Skeletal muscle satellite cell (primary cell): ENCODE measurements at regions not wholly inside any gene's neighbourhood (a gene's known extent, or its start where the extent isn't known, plus 50 kb on each side); places are given as distances from the start of the nearest gene placed in this dataset.

Experiments used
- H3K27me3 ChIP-seq: 2 replicates; pipeline ENCODE4 v1.7.0; 2013; ENCODE audit warnings: low read length; ENCODE audit not compliant: control insufficient read depth, insufficient read depth
- H3K36me3 ChIP-seq: 2 replicates; pipeline ENCODE4 v1.7.0; 2013; ENCODE audit warnings: mild to moderate bottlenecking, control low read depth, low read length; ENCODE audit not compliant: insufficient read depth
- H3K4me1 ChIP-seq: 2 replicates; pipeline ENCODE4 v1.7.0; 2013; ENCODE audit warnings: low read length; ENCODE audit not compliant: control insufficient read depth, insufficient read depth
- H3K4me2 ChIP-seq: 2 replicates; pipeline ENCODE4 v1.7.0; 2013; ENCODE audit warnings: mild to moderate bottlenecking, low read length
- H3K4me3 ChIP-seq: 2 replicates; pipeline ENCODE4 v1.7.0; 2013; ENCODE audit warnings: low read length
- H3K9ac ChIP-seq: 2 replicates; pipeline ENCODE4 v1.7.0; 2013; ENCODE audit warnings: mild to moderate bottlenecking, low read depth, low read length, moderate library complexity
- H3K9me3 ChIP-seq: replicated peaks from 2 replicates; pipeline ENCODE4 v1.7.0; 2013; ENCODE audit warnings: mild to moderate bottlenecking, control low read depth, low read length

DNA sequence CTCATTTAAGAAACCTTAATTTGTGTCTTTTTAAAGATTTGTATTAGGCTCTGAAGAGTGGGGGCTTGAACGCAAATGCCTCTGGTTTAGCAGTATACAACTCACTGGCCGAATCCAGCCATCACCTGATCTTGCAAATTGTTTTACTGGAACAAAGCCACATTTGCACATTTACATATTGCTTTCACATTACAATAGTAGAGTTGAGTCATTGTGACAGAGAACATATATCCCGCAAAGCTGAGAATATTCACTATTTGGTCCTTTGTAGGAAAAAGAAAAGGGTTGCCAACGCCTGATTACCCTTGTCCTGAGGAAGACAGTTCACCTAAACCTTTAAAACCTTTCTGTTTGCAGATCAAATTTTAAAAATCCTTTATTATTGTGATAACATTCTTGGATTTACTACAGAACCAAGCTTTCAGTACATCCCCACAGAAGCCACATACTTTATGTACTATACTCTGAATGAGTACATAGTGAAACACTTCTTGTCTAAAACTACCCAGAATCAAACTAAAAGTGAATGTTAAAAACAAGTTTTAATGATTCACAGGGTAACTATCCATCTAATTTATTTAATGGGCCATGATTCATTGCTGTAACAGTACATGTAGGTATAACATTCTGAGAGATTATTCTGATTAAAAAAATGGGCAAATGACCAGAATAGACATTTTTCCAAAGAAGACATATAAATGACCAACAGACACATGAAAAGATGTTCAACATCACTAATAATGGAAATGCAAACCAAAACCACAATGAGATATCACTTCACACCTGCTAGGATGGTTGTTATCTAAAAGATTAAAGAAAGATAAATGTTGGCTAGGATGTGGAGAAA, 161.0 kb downstream of the SLC25A46 start:
- Histone ChIP-seq H3K27me3 (no peaks in the 10 kb centered on the region), H3K36me3 (no peaks in the 10 kb centered on the region), H3K9me3 (no peaks in the 10 kb centered on the region), H3K4me2 (peak overlapping the region; percentile 48), H3K4me1 (peaks cover 50% of the 10 kb centered on the region), H3K9ac (peak overlapping the region; percentile 64), H3K4me3 (peak overlapping the region; percentile 31)

DNA sequence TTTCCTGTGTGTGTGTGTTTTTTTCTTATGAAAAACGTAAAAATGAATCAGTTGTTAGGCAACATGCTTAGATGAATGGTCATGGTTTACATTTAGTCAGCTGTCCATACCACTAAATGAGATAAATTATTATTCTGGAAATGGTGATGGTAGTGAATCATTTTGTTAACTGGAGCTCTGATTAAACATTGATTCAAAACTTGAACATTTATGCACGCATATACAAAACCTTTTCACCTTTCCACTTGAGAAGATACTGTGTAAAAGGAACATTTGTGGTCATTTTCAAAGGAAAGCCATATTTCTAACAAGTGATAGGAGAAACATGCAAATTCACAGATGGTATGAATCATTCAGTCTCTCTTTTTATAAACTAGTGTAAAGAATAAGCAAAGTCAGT, 162.0 kb downstream of the SLC25A46 start:
- Histone ChIP-seq H3K4me3 (no peak overlapping the region), H3K36me3 (no peaks in the 10 kb centered on the region), H3K4me1 (peaks cover 50% of the 10 kb centered on the region), H3K27me3 (no peaks in the 10 kb centered on the region), H3K9me3 (no peaks in the 10 kb centered on the region), H3K4me2 (peak overlapping the region; percentile 48), H3K9ac (peak overlapping the region; percentile 64)

DNA sequence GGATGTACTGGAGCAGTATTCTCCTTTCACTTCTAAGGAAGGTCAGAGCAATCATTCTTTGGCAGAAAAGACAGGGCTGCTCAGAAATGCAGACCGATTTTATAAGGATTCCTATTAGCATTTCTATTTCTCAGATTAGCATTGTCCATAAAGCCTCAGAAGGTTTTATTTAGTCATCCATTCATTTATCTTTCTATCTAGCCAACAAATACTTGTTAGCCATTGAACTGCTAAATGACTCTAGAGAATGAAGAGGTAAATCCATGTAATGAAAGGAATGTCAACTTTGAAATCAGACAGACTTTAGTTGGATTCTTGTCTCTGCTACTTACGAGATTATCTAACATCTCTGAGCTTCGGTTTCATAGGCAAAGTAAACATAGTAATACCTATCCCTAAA, 165.2 kb downstream of the SLC25A46 start:
- Histone ChIP-seq H3K4me1 (peaks cover 29% of the 10 kb centered on the region), H3K9me3 (no peaks in the 10 kb centered on the region), H3K27me3 (no peaks in the 10 kb centered on the region), H3K4me3 (no peak overlapping the region), H3K36me3 (no peaks in the 10 kb centered on the region), H3K4me2 (no peak overlapping the region), H3K9ac (no peak overlapping the region)

DNA sequence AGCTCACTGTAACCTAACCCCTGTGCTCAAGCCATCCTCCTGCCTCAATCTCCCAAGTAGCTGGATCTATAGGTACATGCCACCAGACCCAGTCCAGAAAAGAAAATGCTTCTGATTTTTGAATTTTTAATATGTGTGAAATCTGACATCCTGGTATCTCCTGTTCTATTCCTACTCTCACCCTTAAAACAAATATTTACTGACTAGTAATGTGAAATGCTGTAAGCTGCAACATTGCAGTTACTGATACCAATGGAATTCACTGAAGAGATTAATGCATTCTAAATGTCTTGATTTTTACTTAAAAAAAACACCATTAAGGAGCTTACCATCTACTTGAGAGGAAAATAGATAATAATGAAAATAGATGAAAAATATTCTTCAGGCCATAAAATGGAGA, 162.7 kb upstream of the TSLP start:
- Histone ChIP-seq H3K4me3 (no peak overlapping the region), H3K4me1 (peaks cover 19% of the 10 kb centered on the region), H3K27me3 (no peaks in the 10 kb centered on the region), H3K9me3 (no peaks in the 10 kb centered on the region), H3K36me3 (no peaks in the 10 kb centered on the region), H3K4me2 (no peak overlapping the region), H3K9ac (no peak overlapping the region)

DNA sequence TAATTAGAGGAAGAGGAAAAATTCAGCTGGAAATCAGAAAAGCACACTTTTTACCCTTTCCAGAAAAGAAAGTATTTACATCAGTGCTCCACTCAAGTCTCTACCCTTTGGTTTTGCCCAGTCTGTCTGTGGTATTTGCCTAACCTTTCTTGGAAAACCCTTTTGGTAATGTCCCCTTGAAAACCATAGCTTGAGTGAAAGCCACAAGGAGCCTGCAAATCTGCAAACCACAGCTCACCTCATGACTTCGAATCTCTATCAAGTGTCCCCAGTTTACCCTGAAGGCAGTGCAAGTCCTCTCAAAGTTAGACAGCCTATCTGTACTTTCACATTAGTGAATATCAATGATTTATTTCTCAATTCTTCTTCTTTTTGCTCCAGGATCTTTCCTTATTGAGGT, 162.1 kb upstream of the TSLP start:
- no peak overlapping the region for H3K4me3 ChIP-seq
- H3K27me3 ChIP-seq: no peaks in the 10 kb centered on the region
- H3K4me1 ChIP-seq: peaks cover 19% of the 10 kb centered on the region
- no peak overlapping the region for H3K9ac ChIP-seq
- no peaks in the 10 kb centered on the region for H3K9me3 ChIP-seq
- H3K36me3 ChIP-seq: no peaks in the 10 kb centered on the region
- H3K4me2 ChIP-seq: no peak overlapping the region

DNA sequence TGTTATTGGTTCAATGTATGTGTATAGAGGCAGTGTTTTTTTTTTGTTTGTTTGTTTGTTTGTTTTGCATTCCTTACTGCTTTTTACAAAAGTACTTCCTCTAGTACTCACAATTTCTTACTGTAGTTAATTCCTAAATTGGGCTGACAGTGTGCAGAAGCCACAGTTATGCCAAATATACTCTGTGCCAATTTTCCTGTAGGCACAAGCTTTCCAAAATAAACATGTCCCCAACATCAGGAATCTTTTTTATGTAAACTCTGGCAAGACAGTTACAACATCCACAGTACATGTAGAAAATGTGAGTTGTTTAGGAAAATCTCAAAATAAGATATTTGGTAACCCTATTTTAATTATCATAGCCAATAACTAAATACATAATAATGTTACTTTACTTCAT, 161.6 kb upstream of the TSLP start:
- H3K4me1 ChIP-seq: peaks cover 19% of the 10 kb centered on the region
- H3K36me3 ChIP-seq: no peaks in the 10 kb centered on the region
- no peak overlapping the region for H3K4me3 ChIP-seq
- no peaks in the 10 kb centered on the region for H3K9me3 ChIP-seq
- peak overlapping the region; percentile 6 for H3K4me2 ChIP-seq
- H3K9ac ChIP-seq: no peak overlapping the region
- no peaks in the 10 kb centered on the region for H3K27me3 ChIP-seq

DNA sequence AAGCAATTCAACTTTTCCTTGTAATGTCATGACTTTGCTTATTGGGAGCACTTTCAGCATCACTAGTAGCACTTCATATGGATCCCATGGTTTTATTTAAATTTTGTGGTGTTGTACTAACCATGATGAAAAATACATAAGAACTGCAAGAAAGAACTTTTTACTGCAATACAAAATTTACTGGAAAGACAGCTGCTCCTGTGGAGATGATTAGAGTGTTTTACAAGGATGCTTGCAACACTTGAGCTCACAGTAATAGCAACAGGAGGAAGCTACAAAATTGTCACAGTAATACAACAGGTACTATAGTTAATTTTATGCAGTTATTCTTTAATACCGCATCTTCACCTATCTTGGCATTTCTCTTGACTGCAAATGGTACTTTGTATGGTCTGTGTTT, 158.3 kb upstream of the TSLP start:
- Histone ChIP-seq H3K4me2 (no peak overlapping the region), H3K9ac (no peak overlapping the region), H3K4me3 (no peak overlapping the region), H3K36me3 (no peaks in the 10 kb centered on the region), H3K27me3 (no peaks in the 10 kb centered on the region), H3K4me1 (peaks cover 41% of the 10 kb centered on the region), H3K9me3 (no peaks in the 10 kb centered on the region)

DNA sequence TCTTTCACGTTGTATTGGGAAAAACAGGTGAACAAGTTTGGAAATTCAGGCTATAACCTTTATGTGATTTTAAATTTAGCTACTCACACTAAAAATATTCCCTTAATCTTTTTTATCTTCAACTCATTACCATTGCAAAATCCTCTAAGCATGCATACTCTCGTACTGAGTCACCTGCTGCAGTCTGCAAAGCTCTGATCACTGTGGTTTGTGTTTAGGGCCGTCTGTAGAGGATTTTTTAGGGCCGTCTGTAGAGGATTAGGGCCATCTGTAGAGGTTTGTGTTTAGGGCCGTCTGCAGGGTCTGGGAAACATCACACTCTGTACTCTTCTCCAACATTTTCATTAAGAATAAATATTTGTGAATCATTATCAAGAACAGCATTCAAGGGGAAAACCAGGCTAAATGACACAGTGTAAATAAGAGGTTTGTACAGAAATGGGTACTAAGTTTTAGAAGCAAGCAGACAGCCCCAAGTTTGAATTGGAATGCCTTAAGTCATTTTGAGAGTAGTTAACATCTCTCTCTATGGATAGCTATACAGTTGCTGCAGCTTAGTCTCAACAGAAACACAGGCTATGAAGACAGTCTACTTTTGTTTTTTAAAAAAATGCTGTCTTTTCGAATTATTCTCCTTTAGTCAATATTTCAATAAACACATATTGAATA, 155.0 kb upstream of the TSLP start:
- no peaks in the 10 kb centered on the region for H3K9me3 ChIP-seq
- peaks cover 23% of the 10 kb centered on the region for H3K4me1 ChIP-seq
- H3K27me3 ChIP-seq: no peaks in the 10 kb centered on the region
- no peak overlapping the region for H3K4me3 ChIP-seq
- H3K36me3 ChIP-seq: no peaks in the 10 kb centered on the region
- H3K9ac ChIP-seq: peak overlapping the region; percentile 49
- peak overlapping the region; percentile 60 for H3K4me2 ChIP-seq

DNA sequence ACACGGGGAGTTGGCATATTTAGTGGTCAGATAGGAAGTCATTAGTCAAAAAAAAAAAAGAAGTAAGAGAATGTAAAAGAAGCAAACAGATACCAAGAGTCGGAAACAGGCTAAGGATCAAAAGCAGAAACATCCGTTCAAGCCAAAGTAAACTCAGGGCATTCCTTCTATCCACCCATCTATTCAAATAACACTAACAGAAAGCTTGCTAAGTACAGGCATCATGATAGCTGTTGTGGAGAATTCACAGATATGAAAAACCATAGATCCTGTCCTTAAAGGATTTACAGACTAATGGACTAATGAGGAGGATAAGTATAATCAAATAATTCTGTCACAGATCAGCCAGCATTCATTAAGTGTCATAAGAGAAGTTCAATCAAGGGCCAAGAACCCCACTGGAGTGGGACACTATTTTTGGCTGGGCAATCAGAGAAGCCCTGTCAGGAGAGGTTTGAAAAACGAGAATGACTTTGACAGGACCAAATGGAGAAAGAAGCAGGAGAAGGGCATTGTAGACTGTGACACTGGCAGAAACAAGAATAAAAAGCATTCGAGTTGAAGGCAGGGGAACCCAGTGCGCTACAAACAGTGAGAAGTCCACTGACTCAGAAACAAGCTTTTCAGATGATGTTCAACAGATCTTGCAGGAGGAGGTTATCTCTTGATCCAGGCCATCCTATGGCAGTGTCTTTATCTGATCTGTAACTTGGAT, 154.2 kb upstream of the TSLP start:
- H3K27me3 ChIP-seq: no peaks in the 10 kb centered on the region
- peak overlapping the region; percentile 60 for H3K4me2 ChIP-seq
- no peak overlapping the region for H3K4me3 ChIP-seq
- peaks cover 22% of the 10 kb centered on the region for H3K4me1 ChIP-seq
- H3K36me3 ChIP-seq: no peaks in the 10 kb centered on the region
- peak overlapping the region; percentile 49 for H3K9ac ChIP-seq
- H3K9me3 ChIP-seq: no peaks in the 10 kb centered on the region

DNA sequence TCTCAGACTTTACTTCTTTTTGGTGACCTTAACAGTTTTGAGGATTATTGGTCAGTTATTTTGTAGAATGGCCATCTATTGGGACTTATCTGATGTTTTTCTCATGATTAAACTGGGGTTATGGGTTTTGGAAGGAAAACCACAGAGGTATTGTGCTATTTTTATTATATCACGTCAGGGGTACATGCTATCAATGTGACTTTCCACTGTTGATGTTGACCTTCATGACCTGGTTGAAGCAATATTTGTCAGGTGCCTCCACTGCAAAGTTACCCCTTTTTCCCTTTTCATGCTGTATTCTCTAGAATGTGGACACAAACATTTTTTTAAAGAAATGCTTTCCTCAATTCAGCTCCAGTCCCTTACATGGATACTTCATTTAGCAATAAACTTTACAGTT, 152.8 kb upstream of the TSLP start:
- Histone ChIP-seq H3K4me1 (peaks cover 22% of the 10 kb centered on the region), H3K4me3 (no peak overlapping the region), H3K9me3 (no peaks in the 10 kb centered on the region), H3K36me3 (no peaks in the 10 kb centered on the region), H3K4me2 (no peak overlapping the region), H3K9ac (no peak overlapping the region), H3K27me3 (no peaks in the 10 kb centered on the region)

DNA sequence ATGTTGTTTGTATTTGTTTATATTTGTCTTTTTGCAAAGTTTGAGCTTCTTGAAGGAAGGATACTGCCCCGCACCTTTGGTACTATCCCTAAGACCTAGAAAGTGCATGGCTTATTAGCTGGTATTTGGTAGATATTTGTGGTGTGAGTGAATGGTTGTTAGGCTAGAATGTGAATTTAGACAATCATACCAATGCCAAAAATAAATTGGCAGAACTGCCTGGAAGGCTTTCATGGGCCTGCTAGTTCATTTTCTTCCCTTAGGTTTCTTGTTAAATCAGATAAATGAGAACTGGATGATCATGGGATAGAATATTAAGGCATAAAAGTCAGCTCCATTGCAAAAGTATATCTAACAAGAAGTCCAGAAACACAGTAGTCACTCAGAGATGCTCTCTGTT, 147.5 kb upstream of the TSLP start:
- no peaks in the 10 kb centered on the region for H3K9me3 ChIP-seq
- H3K27me3 ChIP-seq: no peaks in the 10 kb centered on the region
- H3K4me2 ChIP-seq: no peak overlapping the region
- H3K36me3 ChIP-seq: no peaks in the 10 kb centered on the region
- H3K9ac ChIP-seq: no peak overlapping the region
- no peak overlapping the region for H3K4me3 ChIP-seq
- H3K4me1 ChIP-seq: peaks cover 5% of the 10 kb centered on the region
